ENCODE measurements at regions not wholly inside any gene's neighbourhood (a gene's known extent, or its start where the extent isn't known, plus 50 kb on each side); places are given as distances from the start of the nearest gene placed in this dataset.
A peak's percentile ranks its signal among the peaks of the same experiment; 100 is the strongest.
"Not testable (repeated sequence)": the region's sequence is repeated elsewhere in the genome, so short reads cannot be mapped to it uniquely, and the experiment has no call there.

GRCh38 chrX:39253551-39253950 is 452.3 kb downstream of the MID1IP1 start:
- H3K36me3 Mint-ChIP-seq, result no peaks in the 10 kb centered on the region
- no peak overlapping the region for H3K4me3 Mint-ChIP-seq
- no peaks in the 10 kb centered on the region for H3K4me1 Mint-ChIP-seq
- no peak for DNase-seq
- peaks cover 0 to 4% (median 2%) of the 10 kb centered on the region in 3 donors for H3K27me3 Mint-ChIP-seq (ENCODE audit: low read depth in 3 of 3)
- H3K27ac Mint-ChIP-seq, result no peak overlapping the region
- peaks cover 0 to 4% (median 0%) of the 10 kb centered on the region in 6 donors for H3K9me3 Mint-ChIP-seq

DNA sequence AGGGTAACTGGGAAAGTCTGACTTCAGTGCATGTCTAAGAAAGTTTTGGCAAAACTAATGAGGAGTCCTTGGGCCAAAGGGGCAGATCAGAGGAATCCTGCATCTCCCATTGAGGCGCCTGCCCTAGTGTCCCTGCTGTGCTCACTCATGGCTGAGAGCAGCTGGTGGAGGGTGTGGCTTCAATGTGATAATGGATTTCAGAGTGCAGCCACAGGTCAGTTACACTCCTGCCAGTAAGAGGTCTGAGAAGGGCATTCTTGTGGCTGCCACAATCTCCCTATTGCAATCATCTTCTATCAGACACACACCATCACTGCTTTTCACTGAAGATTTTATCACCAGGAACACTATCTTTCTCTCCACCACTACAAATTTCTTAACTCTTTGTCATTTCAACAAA is 457.1 kb downstream of the MID1IP1 start:
- no peaks in the 10 kb centered on the region for H3K36me3 Mint-ChIP-seq
- peaks cover 0 to 2% (median 0%) of the 10 kb centered on the region in 6 donors for H3K9me3 Mint-ChIP-seq
- no peak overlapping the region for H3K27ac Mint-ChIP-seq
- H3K4me1 Mint-ChIP-seq, result peaks cover 0 to 5% of the 10 kb centered on the region in 2 donors
- H3K4me3 Mint-ChIP-seq, result no peak overlapping the region
- H3K27me3 Mint-ChIP-seq (ENCODE audit: low read depth in 3 of 3), result peaks cover 0 to 2% (median 2%) of the 10 kb centered on the region in 3 donors
- DNase-seq, result no peak

- Mint-ChIP-seq H3K36me3 (no peaks in the 10 kb centered on the region), H3K27me3 (ENCODE audit: low read depth in 3 of 3) (peaks cover 0 to 4% (median 4%) of the 10 kb centered on the region in 3 donors), H3K27ac (no peak overlapping the region), H3K4me3 (no peak overlapping the region), H3K4me1 (peaks cover 1 to 21% of the 10 kb centered on the region in 2 donors), H3K9me3 (peaks cover 0 to 7% (median 0%) of the 10 kb centered on the region in 6 donors)
- no peak for DNase-seq
These were observed 459.7 kb downstream of the MID1IP1 start for GRCh38 chrX:39260965-39261364.

DNA sequence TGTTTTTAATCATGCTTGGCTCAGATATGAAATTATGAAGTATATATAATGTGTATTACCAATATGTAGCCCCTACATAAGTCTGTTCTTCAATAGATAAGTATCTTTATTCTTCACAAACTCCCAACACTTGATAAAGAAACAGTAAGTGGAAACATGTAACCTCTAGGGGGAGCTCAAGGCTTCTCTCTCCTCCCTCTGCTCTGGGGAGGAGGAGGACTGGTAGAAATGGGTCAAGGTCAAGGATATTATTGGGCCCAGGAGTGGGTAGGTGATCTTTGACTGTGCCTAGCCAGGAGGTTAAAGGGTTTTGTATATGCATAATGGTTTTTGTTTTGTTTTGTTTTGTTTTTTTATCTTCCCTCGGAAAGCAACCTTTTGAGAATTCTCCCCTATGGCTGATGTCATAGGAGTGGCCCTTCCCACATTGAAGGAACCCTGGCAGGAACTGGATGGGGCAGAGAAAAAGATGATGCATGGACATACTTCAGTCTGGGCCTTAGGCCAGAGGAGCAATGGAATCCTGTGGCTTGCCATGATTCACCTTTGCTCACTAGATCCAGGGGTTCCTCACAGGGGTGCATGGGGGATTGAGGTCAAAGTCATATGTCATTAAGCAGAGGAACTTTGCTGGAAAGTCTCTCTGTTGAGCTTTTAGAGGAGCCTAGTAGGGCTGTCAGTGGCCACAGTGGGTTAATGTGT is 460.3 kb downstream of the MID1IP1 start:
- DNase-seq, result peak; percentile 5 to 18 (median 13)
- Mint-ChIP-seq H3K9me3 (peaks cover 0 to 7% (median 0%) of the 10 kb centered on the region in 6 donors), H3K4me1 (peaks cover 1 to 21% of the 10 kb centered on the region in 2 donors), H3K27me3 (ENCODE audit: low read depth in 3 of 3) (peaks cover 4 to 5% (median 4%) of the 10 kb centered on the region in 3 donors), H3K27ac (no peak overlapping the region), H3K36me3 (no peaks in the 10 kb centered on the region), H3K4me3 (no peak overlapping the region)

- Mint-ChIP-seq H3K4me1 (peaks cover 1 to 21% of the 10 kb centered on the region in 2 donors), H3K9me3 (peaks cover 0 to 7% (median 0%) of the 10 kb centered on the region in 6 donors), H3K4me3 (no peak overlapping the region), H3K36me3 (no peaks in the 10 kb centered on the region), H3K27ac (no peak overlapping the region), H3K27me3 (ENCODE audit: low read depth in 3 of 3) (peaks cover 4 to 6% (median 5%) of the 10 kb centered on the region in 3 donors)
- DNase-seq, result no peak
These were observed 461.4 kb downstream of the MID1IP1 start for GRCh38 chrX:39262641-39263040.

GRCh38 chrX:39264023-39264422 is 462.8 kb downstream of the MID1IP1 start:
- Mint-ChIP-seq H3K27ac (no peak overlapping the region), H3K9me3 (peaks cover 0 to 7% (median 0%) of the 10 kb centered on the region in 6 donors), H3K27me3 (ENCODE audit: low read depth in 3 of 3) (peaks cover 6 to 8% (median 7%) of the 10 kb centered on the region in 3 donors), H3K36me3 (no peaks in the 10 kb centered on the region), H3K4me3 (no peak overlapping the region), H3K4me1 (peaks cover 1 to 21% of the 10 kb centered on the region in 2 donors)
- DNase-seq, result peak; percentile 27 to 40 (median 39)

- H3K9me3 Mint-ChIP-seq, result peaks cover 0 to 7% (median 0%) of the 10 kb centered on the region in 6 donors
- no peak overlapping the region for H3K27ac Mint-ChIP-seq
- H3K27me3 Mint-ChIP-seq (ENCODE audit: low read depth in 3 of 3), result peaks cover 8 to 10% (median 8%) of the 10 kb centered on the region in 3 donors
- peaks cover 1 to 21% of the 10 kb centered on the region in 2 donors for H3K4me1 Mint-ChIP-seq
- H3K4me3 Mint-ChIP-seq, result no peak overlapping the region
- no peaks in the 10 kb centered on the region for H3K36me3 Mint-ChIP-seq
- no peak for DNase-seq
These were observed 465.9 kb downstream of the MID1IP1 start for GRCh38 chrX:39267176-39267575.

GRCh38 chrX:39268207-39268606 is 466.9 kb downstream of the MID1IP1 start:
- DNase-seq, result no peak
- peaks cover 0 to 7% (median 0%) of the 10 kb centered on the region in 6 donors for H3K9me3 Mint-ChIP-seq
- no peak overlapping the region for H3K4me3 Mint-ChIP-seq
- H3K27ac Mint-ChIP-seq, result no peak overlapping the region
- H3K4me1 Mint-ChIP-seq, result peaks cover 1 to 18% of the 10 kb centered on the region in 2 donors
- peaks cover 8 to 9% (median 8%) of the 10 kb centered on the region in 3 donors for H3K27me3 Mint-ChIP-seq (ENCODE audit: low read depth in 3 of 3)
- no peaks in the 10 kb centered on the region for H3K36me3 Mint-ChIP-seq

GRCh38 chrX:39275500-39276068 is 474.3 kb downstream of the MID1IP1 start:
- Mint-ChIP-seq H3K4me3 (no peak overlapping the region), H3K4me1 (no peaks in the 10 kb centered on the region), H3K27ac (no peak overlapping the region), H3K27me3 (ENCODE audit: low read depth in 3 of 3) (peaks cover 0 to 8% (median 0%) of the 10 kb centered on the region in 3 donors), H3K9me3 (no peaks in the 10 kb centered on the region), H3K36me3 (no peaks in the 10 kb centered on the region)
- DNase-seq, result no peak

DNA sequence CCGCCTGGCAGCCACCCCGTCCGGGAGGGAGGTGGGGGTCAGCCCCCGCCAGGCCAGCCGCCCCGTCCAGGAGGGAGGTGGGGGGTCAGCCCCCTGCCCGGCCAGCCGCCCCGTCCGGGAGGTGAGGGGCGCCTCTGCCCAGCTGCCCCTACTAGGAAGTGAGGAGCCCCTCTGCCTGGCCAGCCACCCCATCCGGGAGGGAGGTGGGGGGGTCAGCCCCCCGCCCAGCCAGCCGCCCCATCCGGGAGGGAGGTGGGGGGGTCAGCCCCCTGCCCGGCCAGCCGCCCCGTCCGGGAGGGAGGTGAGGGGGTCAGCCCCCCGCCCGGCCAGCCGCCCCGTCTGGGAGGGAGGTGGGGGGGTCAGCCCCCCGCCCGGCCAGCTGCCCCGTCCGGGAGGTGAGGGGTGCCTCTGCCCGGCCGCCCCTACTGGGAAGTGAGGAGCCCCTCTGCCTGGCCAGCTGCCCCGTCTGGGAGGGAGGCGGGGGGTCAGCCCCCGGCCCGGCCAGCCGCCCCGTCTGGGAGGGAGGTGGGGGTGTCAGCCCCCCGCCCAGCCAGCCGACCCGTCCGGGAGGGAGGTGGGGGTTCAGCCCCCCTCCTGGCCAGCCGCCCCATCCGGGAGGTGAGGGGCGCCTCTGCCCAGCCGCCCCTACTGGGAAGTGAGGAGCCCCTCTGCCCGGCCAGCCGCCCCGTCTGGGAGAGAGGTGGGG is 476.6 kb downstream of the MID1IP1 start:
- H3K27ac Mint-ChIP-seq; DNase-seq; H3K4me3 Mint-ChIP-seq; H3K4me1 Mint-ChIP-seq; H3K27me3 Mint-ChIP-seq (ENCODE audit: low read depth in 3 of 3); H3K36me3 Mint-ChIP-seq; H3K9me3 Mint-ChIP-seq: not testable (repeated sequence)

- no peaks in the 10 kb centered on the region for H3K36me3 Mint-ChIP-seq
- DNase-seq, result no peak
- H3K9me3 Mint-ChIP-seq, result peaks cover 2 to 25% (median 10%) of the 10 kb centered on the region in 6 donors
- H3K4me3 Mint-ChIP-seq, result no peak overlapping the region
- no peaks in the 10 kb centered on the region for H3K4me1 Mint-ChIP-seq
- H3K27me3 Mint-ChIP-seq (ENCODE audit: low read depth in 3 of 3), result peaks cover 0 to 4% (median 1%) of the 10 kb centered on the region in 3 donors
- H3K27ac Mint-ChIP-seq, result no peak overlapping the region
These were observed 482.0 kb downstream of the MID1IP1 start for GRCh38 chrX:39283239-39283638.

DNA sequence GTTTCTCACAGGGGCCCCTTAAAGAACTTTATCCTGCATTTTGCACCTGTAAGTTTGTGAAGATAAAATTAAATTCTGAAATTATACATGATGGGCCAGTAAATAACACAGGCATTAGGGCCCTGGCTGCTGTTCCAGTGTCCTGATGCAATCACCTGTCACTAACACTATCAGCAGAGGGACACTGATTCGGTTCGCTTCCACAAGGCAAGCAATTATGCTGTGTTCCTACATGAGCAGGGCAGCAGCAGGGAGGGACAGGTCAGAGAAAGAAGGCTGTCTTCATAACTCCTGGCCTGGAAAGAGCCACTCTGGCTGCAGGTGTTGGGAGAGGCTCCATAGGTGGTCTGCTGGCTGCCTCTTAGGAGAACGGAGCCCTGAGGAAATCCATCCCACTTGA is 487.3 kb downstream of the MID1IP1 start:
- Mint-ChIP-seq H3K4me3 (no peak overlapping the region), H3K27ac (no peak overlapping the region), H3K4me1 (no peaks in the 10 kb centered on the region), H3K36me3 (no peaks in the 10 kb centered on the region), H3K27me3 (ENCODE audit: low read depth in 3 of 3) (peaks cover 0 to 4% (median 0%) of the 10 kb centered on the region in 3 donors), H3K9me3 (peaks cover 2 to 11% (median 4%) of the 10 kb centered on the region in 6 donors)
- DNase-seq, result no peak

- no peaks in the 10 kb centered on the region for H3K36me3 Mint-ChIP-seq
- peaks cover 0 to 4% (median 0%) of the 10 kb centered on the region in 3 donors for H3K27me3 Mint-ChIP-seq (ENCODE audit: low read depth in 3 of 3)
- DNase-seq, result no peak
- H3K27ac Mint-ChIP-seq, result no peak overlapping the region
- peaks cover 0 to 2% (median 0%) of the 10 kb centered on the region in 6 donors for H3K9me3 Mint-ChIP-seq
- H3K4me1 Mint-ChIP-seq, result no peaks in the 10 kb centered on the region
- H3K4me3 Mint-ChIP-seq, result no peak overlapping the region
These were observed 488.6 kb downstream of the MID1IP1 start for GRCh38 chrX:39289827-39290226.

DNA sequence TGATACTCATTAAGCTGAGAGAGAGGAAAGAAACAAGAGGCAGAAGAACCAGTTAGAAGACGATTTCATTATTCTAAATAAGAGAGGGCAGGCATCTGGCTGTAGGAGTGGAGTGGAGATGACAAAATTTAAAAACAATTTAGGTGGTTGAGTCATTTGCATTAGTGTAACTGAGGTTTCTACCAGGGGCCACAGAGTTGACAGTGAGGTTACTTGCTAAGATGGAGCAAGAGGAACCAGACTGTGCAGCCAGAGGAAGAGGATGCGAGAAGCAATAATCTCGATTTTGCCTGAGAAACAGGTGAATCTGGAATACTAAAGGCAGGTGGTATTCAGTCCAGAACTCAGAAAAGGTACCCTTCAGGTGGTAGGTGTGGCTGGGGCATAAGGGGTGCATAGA is 491.9 kb downstream of the MID1IP1 start:
- H3K27ac Mint-ChIP-seq, result no peak overlapping the region
- peaks cover 0 to 2% (median 0%) of the 10 kb centered on the region in 6 donors for H3K9me3 Mint-ChIP-seq
- H3K4me3 Mint-ChIP-seq, result no peak overlapping the region
- no peak for DNase-seq
- H3K27me3 Mint-ChIP-seq (ENCODE audit: low read depth in 3 of 3), result peaks cover 0 to 6% (median 2%) of the 10 kb centered on the region in 3 donors
- H3K36me3 Mint-ChIP-seq, result peaks cover 0 to 4% (median 0%) of the 10 kb centered on the region in 3 donors
- H3K4me1 Mint-ChIP-seq, result no peaks in the 10 kb centered on the region

All from immature natural killer cell (primary cell).